Stimulated activated CD4-positive, alpha-beta T cell treated with anti-CD3 and anti-CD28 coated beads, TNF-alpha, amount 100 ng/mL, for 4 hours (primary cell): ENCODE measurements at regions not wholly inside any gene's neighbourhood (a gene's known extent, or its start where the extent isn't known, plus 50 kb on each side); places are given as distances from the start of the nearest gene placed in this dataset.
"Not testable (repeated sequence)": the region's sequence is repeated elsewhere in the genome, so short reads cannot be mapped to it uniquely, and the experiment has no call there.

Experiments
- DNase-seq, 3 experiments: peaks; one replicate each; pipeline ENCODE4 v3.0.0-alpha.2; 2020; ENCODE audit warnings: low read depth in 3 of 3

DNA sequence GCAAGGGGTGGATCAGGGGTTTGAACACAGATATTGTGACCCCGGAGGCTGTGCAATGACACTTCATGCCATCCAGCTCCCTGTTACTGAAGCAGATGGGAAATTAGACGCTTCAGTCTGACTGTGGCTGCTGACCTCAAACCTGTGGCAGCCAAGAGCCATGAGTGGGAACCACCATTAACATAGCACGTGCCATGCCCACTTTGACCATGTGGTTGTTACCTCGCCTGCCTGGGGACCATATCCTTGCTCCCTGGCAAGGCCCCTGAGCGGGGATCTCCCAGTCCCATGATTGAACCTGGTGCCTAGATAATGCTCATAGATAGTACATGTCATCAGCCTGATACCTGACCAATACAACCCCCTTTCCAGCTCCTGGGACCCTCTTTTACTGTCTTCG is 68.9 kb downstream of the CYP26B1 start:
- DNase-seq = no peak

DNA sequence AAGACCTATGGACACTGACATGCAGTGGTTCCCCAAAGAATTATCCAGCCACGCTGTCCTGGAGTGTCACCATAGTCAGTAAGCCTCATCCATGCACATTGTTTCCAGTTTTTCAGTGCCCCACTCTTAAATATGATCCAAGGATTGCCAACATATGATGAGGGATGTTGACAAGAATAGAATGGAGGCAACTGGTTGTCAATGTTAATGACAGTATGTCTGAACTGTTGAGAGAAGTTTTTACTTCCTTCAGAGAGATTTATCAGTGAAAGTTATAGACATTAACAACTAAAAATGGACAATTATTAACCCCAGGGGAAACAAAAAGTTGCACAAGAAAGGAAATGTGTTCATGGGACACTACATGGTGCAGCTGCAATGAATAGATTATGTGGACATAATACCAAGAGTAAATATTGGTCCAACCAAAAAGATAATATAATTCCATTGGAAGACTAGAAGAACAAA is 69.9 kb downstream of the CYP26B1 start:
- DNase-seq = no peak

DNA sequence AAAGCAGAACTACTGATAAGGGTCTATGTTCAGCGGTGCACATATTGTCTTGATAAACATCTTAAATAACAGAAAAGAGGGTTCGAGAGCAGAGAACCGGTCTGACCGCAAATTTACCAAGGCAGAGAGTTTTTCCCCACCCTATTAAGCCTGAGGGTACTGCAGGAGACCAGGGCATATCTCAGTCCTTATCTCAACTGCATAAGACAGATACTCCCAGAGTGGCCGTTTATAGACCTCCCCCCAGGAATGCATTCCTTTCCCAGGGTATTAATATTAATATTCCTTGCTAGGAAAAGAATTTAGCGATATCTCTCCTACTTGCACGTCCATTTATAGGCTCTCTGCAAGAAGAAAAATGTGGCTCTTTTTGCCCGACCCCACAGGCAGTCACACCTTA is 74.3 kb downstream of the CYP26B1 start:
- DNase-seq = not testable (repeated sequence)

DNA sequence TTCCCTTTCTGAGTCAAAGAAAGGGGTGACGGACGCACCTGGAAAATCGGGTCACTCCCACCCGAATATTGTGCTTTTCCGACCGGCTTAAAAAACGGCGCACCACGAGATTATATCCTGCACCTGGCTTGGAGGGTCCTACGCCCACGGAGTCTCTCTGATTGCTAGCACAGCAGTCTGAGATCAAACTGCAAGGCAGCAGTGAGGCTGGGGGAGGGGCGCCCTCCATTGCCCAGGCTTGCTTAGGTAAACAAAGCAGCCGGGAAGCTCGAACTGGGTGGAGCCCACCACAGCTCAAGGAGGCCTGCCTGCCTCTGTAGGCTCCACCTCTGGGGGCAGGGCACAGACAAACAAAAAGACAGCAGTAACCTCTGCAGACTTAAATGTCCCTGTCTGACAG is 83.5 kb downstream of the CYP26B1 start:
- DNase-seq = not testable (repeated sequence)

DNA sequence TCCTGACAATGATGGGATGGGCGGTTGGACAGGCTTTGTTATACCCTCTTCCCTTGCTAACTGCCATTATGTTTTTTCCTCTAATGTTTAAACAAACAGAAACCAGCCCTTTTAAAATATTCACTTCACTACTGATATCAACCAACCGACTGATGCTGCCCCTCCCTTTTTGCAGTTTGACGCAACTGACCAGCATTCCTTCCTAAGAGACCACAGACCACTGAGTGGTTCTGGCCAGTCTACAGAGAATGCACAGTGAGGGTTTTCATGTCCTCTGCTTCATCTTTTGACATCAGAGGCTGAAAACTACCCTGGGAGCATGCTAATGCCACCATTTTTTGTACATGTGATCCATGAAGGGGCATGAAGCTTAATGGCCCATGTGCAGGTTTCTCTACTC is 85.3 kb downstream of the CYP26B1 start:
- DNase-seq = no peak

DNA sequence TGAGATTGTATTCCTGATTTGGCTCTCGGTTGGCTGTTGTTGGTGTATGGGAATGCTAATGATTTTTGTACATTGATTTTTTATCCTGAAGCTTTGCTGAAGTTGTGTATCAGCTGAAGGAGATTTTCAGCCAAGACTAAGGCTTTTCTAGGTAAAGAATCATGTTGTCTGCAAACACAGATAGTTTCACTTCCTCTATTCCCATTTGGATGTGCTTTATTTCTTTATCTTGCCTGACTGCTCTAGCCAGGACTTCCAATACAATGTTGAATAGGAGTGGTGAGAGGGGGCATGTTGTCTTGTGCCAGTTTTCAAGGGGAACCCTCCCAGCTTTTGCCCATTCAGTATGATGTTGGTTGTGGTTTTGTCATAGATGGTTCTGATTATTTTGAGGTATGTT is 90.4 kb downstream of the CYP26B1 start:
- DNase-seq = no peak

DNA sequence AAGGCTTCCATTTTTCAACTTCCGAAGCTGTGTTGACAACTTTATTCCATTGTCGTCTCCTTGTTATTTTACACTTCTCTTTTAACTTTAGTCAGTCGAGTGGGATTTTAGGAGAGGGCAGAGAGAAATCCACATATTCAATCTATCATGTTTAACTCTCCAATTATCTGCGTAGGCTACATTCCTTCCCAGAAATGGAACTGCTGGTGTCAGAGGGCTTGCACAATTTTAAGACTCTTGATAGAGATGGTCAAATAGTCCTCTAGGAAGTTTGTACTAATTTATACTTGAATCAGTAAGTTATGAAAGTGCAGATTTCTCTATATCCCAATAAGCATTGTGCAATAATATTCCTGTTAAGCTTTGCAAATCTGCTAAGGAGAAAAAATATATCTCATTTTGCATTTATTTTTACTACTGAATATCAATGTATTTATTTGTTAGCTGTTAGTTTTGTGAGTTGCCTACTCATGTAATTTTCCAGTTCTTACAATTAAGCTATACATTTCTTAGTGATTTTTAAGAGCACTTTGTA is 95.6 kb downstream of the CYP26B1 start:
- no peak for DNase-seq

DNA sequence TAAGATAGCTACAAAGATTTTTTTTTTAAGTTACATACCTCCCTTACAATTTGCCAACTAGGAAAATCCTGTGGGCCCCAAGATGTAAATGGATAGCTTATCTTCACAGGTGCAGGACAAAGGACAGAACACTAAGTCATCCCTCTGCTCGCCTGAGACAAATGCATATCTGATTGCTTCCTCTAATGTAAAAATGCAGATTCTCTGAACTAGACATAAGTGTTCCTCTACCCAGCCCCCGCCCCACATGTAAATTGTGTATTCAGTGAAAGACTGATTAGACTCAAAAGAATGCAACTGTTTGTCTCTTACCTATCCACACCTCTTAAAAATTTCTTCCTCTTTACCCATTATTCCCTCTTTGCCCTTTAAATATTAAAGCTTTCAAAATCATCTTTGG is 96.5 kb downstream of the CYP26B1 start:
- no peak for DNase-seq

DNA sequence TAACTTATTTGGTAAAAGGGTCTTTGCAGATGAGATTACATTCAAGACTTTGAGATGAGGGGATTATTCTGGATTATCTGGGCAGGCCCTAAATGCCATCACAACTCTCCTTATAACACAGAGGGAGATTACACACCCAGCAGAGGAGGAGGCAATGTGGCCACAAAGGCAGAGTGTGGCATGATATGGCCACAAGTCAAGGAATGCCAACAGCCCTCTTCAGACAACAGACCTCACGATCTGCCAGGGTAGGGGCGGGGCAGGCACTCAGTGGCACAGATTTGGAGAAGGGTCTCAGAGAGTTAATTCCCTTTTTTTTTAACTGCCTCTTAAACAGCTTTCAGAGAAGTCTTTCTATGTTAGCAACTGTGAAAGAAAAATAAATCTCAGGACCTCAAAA is 96.9 kb downstream of the CYP26B1 start:
- no peak for DNase-seq

DNA sequence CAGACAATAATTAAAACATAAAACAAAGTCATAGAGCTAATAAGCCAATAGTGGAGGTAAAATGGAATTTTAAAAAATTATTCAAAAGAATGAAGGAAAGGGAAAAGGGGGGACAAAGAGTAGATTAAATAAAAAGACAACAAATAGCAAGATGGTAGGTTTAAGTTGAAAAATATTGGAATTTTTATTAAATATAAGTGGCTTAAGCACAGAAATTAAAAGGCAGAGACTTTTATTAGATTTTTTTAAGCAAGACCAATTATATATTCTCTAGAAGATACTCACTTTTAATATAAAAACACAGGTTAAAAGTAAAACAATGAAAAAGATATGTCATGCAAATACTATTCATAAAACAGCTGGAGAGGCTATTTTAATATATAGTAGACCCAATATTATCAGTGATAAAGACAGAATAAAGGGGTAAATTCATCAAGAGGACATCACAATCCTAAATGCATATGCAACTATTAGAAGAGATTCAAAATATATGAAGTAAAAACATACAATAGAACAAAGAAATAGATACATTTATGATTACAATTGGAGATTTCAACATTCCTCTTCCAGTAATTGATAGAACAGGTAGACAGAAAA is 98.7 kb downstream of the CYP26B1 start:
- no peak for DNase-seq

DNA sequence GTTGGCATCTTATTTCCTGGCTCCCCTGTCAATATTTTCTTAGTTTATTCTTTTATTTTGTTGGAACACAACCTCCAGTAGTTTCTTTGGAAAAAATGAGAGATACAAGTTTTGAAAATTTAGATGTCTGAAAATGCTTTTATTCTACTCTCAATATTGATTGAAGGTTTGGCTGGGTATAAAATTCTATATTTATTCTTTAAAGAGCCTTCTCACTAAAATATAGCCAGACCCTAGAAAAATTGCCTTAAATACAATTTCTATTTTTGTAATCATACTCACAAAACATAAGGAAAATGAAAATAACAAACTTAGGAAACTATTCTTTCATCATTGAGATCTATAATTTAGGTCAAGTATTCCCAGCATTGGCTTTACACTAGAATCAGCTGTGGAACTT is 103.7 kb downstream of the CYP26B1 start:
- no peak for DNase-seq

DNA sequence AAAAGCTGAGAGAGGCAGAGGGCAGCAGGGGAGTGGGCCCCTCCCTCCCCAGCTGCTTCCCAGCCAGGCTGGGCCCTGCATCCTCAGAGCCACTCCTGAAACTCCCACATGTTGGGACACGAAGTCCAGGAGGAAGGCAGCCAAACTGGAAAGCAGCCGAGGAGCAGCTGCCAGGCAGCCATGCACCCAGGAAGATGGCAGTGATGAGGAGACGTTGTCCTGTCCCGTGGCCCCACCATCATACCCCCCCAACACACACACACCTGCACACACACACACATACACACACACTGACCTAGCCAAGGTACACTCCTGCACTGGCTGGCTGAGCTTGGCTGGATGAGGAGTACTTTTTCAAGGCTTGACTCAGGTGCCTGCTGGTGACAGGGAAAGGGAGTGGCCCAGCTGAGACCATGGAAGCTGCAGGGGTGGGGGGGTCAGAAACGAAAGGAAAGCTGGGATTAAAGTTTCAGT is 106.0 kb downstream of the CYP26B1 start:
- no peak for DNase-seq

DNA sequence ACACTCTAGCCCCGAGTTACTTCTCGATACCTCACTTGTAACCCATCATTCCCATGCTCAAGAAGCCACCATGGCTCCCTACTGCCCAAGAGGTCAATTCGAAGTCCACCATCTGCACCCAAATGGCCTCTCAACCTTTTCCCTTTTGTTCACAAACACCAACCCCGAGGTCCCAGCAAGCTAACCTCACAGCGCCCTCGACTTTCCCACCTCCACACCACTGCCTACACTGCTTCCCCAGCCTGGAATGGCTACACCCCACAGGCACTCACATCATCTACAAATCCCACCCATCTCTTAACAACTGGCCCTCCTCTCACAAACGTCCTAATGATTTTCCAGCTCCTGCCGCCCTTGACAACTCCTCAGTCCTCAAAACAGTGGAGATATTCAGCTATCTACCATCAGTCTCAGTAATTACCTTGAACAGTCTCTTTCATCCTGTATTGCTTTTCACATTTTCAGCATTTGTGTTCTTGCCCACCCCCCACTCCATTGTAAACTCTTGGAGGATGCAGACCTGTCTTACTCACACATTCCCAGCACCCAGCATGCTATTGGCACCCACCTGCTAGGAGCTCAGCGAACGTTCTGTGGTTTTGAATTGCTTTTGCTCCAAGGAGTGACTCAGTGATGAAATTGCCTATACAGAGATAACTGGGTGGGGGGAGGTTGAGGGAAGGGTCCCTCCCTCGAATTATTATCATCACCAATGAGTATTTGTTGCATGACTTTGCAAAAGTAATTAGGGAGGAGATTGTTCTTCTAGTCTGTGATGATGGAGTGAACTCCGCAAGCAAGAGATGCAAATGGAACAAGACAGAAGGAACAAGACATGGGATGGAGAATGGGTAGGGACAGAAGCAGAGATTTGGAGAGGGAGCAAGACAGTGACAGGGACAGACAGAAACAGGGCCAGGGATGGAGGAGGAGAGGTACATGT is 106.8 kb downstream of the CYP26B1 start:
- no peak for DNase-seq

DNA sequence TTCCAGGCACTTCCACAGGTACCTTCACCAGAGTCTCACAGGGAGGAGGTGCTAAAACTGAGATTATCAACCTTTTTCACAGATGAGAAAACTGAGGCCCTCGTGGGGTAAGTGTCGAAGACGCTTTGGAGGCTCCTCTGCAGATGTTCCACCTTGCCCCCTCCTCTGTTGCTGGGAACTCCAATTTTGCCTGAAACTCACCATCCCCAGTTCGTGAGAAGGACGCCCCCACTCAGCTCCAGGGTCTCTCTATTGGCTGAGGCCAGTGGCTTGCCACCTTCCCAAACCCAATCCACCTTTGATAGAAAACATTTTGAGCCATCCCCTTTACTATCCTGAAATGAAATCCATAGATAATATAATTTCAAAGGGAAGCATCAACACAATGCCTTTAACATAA is 109.1 kb downstream of the CYP26B1 start:
- DNase-seq = no peak

DNA sequence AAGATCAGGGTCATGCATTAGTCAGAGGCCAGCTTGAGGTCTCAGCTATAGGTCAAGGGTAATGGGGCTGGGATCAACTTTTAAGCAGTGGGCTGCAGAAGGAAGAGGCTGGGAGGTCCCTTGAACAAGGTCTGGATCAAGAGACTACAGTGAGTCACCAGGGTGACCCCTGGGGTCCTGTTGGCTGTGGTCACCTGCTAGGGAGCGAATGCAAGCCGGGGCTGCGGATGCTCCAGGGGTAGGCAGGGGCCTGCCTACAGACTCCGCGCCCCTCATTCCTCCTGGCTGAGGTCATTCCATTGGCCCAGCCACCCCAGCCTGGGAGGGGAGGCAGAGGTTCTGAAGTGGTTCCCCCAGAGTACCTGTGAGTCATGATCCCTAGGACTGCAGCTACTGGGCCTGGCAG is 110.4 kb downstream of the CYP26B1 start:
- no peak for DNase-seq

DNA sequence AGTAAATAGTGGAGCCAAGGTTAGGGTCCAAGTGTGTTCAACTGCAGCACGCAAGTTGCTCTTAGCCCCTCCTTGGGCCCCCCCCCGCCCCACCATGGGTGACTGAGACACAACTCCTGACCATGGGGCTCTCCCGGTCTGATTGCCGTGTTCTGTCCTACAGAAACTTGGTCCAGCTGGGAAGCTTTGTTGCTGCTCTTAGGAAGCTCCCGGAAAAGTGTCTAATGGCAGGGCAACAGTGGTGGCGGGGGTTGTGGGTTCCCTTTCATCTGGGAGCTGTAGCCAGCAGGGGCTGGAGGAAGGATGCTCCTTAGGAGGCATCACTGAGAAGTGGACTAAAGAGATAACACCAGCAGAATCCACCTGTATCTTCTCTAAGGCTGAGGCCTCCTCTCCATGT is 111.1 kb downstream of the CYP26B1 start:
- DNase-seq = no peak

DNA sequence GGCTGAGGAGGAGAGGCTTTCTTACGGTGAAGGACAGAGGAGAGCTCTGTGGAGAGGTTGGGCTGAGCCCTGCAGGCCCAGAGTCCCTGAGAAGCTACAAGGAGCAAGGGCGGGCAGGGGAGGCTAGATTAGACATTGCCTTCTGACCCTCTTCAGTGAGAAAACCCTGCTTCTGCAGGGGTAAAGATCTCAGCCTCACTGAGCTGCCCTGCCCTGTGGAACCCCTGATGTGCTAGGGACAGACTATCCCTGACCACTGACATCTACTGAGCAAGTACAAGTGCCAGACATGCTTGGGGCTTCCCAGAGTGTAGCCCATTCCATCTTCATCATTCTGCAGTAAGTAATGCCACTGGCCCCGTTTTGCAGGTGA is 111.5 kb downstream of the CYP26B1 start:
- no peak for DNase-seq

DNA sequence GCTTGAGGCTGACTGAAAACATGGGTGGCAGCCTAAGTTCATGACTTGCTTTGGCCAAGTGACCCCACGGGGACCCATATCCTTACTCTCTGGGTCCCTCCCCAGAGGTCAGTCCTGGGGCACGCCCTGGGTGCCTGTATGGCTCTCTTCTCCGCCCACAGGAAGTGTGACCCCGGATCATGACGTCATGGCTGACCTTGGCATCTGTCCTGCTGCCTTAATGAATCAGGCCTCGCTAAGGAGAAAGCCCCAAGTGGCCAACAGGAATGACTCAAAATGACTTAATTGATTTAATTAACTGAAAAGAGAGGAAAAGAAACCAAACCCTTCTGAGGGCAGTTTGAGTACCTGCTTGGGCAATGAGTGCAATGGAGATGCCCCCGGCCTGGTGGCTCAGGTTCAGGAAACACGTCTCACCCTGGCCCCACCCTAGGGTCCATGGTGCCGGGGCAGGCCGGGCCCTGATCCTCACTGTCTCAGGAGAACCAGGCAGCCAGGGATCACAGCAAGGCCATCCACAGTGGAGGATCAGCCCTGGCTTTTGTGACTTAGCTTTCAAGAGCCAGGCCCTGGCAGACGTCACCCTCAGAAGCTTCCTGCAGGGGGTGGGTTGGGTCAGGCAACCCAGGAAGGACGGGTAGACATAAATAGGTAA is 112.0 kb downstream of the CYP26B1 start:
- no peak for DNase-seq

DNA sequence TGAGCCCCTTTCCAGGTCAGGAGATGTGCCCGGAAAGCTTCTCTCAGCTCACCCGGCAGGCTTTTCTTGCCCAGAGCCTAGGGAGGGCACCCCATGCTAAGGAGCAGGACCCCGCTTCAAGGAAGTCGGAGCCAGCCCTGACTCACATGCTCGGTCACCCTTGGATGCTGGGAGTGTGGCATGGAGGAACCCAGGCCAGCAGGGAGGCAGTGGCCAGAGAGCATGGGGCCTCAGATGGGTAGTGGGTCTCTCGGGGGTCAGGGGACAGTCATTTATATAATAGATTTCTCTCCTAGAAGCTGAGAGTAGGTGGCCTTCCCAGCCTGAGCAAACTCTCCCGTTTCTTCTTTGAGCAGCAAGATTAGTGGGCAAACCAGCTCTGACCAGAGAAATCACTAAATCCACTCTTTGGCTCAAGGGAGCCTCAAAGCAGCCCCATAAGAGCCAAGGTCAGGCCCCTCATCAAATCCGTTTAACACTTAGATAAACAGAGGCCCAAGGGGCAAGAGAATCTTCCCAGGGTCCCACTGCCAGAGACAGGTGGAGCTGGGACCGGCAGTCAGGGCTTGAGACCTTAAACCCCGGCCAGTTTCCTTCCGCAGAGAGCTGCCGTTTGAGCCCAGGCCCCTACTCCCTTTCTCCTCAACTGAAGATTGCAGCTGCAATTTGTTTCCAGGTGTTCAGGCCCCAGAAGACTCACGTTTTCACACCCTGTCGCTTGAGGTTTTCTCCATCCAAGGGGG is 113.1 kb downstream of the CYP26B1 start:
- no peak for DNase-seq

DNA sequence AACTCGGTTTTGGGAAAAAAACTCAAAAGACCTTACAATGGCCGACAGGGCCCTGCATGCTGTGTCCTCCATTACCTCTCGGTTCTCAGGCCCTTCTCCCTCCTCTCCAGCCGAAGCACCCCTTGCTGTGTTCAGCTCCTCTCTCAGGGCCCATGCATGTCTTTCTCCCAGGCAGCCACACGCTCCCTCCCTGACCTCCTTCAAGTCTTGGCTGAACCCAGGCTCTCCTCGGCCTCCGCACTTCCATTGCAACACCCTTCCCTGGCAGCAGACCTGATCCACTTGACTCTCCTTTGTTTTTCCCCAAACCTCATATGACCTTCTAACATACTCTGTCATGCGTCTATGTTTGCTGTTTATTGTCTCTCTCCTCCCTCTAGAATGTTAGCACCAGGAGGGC is 114.0 kb downstream of the CYP26B1 start:
- no peak for DNase-seq

DNA sequence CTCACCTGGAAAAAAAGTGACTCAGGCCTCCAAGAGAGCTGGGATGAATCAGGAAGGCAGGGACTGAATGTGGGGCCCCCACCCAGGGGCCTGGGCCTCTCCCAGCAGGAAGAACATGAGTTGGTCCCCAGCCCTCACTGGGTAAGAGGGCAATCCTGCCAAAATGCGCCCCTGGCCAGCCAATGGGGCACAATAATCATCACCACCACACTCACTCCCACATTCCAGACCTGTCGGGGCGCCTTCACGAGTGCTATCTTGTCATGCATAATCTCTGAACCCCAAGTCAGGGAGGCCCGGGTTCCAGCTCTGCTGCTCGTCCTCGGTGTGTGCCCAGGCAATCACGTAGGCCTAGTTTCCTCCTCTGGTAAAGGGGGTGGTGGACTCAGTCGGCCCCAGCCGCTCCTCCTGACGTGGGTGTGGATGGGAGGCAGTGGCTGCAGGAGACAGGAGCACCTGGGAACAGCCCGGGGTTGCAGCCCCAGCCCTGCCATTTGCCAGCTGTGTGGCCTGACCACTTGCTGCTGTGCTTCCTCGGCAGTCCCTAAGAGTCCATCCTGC is 115.1 kb downstream of the CYP26B1 start:
- no peak for DNase-seq
